DMS153 treated with DMSO at 0.1 percent for 48 hours (cell line): ENCODE measurements at regions not wholly inside any gene's neighbourhood (a gene's known extent, or its start where the extent isn't known, plus 50 kb on each side); places are given as distances from the start of the nearest gene placed in this dataset.

Experiments used
- DNase-seq: peaks from one replicate; lab custom pipeline; 2025; ENCODE audit not compliant: unreplicated experiment; lab: John Stamatoyannopoulos, UW

DNA sequence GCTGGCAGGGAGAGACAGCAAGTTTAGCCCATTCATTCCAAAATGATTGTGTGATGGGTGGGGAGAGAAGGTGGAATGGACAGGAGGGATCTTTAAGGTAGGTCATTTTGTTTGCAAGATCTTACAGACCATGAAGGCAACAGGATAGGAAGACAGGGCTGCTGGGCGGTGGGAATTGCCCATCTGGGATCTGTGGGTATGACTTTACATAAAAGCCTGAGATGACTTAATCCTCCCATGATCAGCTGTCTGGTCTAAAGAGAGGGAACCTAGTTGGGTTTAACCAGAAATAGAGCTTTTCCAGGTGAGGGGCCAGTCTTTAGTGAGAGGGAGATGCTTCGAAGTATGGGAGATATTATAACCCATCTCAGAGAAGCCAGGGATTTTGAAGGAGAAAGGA, 153.7 kb downstream of the KLF6 start:
- DNase-seq: no peak

DNA sequence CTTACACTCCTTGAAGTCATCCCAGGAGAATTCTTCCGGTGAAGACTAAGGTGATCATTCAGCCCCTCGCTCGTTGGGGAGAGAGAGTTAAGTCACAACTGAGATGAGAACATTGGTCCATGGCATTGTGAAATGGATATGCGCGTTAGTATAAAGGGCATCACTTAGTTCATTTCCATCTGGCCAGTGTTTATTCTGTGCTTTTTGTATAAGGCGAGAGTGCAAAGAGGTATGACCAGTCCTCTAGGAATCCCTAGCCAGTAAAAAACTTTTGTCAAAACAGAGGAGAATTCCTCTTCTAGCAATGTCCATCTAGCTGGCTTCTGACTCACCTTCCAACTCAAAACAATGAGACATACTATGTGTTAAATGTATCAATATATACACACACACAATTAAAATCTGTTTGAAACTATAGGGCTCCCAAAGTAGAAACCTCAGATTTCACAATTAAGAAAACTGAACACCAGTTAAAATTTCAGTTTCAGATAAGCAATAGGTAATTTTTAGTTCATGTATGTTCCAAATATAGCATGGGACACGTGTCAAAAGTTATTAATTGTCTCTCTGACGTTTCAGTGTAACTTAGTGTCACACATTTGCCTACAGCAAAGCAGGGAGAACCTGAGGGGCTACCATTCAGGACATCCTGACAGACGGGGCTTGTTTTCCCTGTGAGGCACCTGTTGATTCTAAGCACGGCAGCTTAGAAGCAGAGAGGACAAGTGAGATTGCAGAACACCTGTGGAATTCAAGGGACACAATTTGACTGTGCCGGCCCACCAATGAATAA, 158.9 kb downstream of the KLF6 start:
- DNase-seq: no peak

DNA sequence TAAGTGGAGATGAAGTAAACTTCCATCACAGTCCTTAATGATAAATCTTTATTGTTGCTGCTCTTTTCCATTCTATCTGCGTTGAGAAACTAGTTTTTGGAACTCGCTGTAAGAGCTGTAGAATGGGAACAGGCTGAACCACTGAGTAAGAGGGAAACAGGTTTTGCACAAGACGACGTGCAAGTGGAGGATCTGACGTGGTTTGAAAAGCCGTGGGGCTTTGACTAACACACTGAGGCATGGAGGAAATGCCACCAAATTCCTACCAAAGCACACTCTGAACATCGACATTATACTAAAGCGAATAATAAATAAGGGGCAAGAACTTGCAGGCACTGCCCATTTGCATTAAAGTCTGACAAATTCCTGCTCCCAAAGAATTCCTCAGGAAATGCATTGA, 160.6 kb downstream of the KLF6 start:
- no peak for DNase-seq

- no peak for DNase-seq
Measured at GRCh38 chr10:3623746-3624145, 161.3 kb downstream of the KLF6 start.

GRCh38 chr10:3622845-3623621, 162.0 kb downstream of the KLF6 start:
- no peak for DNase-seq

GRCh38 chr10:3622427-3622826, 162.6 kb downstream of the KLF6 start:
- DNase-seq: no peak

GRCh38 chr10:3620818-3621217, 164.2 kb downstream of the KLF6 start:
- no peak for DNase-seq

- DNase-seq: no peak
Measured at GRCh38 chr10:3619241-3619640, 165.8 kb downstream of the KLF6 start.

DNA sequence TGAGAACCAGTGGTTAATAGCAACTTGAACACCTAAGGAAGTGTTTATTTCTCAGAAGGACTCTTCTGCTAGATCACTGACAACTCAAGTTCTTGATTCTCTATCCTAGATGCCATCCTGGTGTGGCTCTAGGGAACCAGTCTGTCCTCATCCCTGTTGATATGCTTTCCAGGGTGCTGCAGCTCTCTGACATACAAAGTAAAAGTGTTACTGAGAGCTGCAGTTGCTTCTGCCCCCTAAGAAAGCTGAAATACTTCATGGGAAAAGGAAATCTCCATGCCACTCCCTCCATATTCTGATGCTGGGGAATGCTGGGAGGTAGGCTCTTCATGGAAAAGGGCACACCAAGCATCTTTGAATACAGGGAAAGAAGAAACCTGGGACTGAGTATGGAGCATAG, 168.1 kb downstream of the KLF6 start:
- no peak for DNase-seq

GRCh38 chr10:3613318-3613717, 171.7 kb downstream of the KLF6 start:
- DNase-seq: no peak

DNA sequence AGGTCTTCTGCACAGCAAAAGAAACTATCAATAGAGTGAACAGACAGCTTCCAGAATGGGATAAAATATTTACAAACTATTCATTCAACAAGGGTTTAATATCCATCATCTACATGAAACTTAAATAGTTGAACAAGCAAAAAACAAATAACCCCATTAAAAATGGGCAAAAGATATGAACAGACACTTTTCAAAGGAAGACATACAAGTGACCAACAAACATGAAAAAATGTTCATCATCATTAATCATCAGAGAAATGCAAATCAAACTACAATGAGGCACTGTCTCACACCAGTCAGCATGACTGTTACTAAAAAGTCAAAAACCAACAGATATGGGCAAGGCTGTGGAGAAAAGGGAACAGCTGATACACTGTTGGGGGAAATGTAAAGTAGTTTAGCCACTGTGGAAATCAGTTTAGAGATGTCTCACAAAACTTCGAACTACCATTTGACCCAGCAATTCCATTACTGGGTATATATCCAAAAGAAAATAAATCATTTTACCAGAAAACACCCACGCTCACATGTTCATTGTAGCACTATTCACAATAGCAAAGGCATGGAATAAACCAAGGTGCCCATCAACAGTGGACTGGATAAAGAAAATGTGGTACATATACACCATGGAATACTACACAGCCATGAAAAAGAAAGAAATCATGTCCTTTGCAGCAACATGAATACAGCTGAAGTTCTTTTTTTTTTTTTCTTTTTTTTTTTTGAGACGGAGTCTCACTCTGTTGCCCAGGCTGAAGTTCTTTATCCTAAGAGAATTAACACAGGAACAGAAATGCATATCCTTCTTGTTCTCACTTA, 172.6 kb downstream of the KLF6 start:
- no peak for DNase-seq

DNA sequence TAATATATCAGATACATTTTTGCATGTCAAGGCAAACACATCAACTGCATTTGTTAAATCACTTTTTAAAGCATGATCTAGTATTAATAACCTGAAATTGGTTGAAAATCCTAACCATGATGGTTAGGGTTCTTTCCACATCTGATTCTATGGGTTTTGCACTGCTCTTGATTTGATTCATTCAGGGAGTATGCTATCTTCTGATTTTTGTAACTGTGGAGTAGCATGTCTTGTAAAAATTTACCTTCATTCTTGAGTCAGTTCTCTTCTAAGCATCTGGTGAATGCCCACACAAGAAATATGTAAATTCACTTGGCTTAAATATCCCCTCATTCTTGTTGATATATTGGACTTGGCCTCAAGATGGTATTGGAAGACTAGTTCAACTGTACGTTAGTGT, 178.7 kb downstream of the KLF6 start:
- no peak for DNase-seq

DNA sequence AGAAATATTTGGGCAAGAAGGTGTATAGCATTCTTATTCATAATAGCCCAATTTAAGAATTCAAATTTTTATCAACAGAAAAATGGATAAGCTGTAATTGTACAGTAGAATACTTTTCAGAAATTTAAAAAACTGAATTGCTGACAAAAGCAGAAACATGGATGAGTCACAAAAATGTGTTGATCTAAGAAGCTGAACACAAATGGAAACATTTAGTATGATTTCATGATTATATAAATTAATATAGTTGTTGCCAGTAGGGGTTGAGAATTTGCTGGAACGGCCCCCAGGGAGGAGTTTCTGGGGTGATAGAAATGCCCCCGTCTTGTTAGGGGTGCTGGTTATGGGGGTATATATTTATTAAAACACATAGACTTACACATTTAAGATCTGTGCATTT, 179.1 kb downstream of the KLF6 start:
- no peak for DNase-seq

DNA sequence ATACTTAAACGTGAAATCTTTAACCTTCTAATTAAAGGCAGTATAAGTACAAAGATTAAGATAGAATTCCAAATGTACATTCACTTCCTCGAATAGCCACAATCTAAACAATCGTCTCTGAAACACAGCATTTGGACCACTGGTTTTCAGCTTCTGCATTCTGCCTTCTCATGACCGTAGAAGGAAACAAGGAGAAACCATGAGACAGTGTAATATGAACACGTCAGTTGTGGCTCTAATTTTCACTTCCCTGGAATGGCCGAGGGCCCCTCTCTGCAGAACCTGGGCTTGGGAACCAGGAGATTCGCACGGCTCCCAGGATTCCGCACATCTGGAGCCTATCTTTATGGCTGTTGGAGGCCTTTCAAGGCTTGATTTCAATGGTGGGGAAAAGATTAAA, 189.3 kb downstream of the KLF6 start:
- DNase-seq: no peak

GRCh38 chr10:3593611-3594010, 191.4 kb downstream of the KLF6 start:
- no peak for DNase-seq

DNA sequence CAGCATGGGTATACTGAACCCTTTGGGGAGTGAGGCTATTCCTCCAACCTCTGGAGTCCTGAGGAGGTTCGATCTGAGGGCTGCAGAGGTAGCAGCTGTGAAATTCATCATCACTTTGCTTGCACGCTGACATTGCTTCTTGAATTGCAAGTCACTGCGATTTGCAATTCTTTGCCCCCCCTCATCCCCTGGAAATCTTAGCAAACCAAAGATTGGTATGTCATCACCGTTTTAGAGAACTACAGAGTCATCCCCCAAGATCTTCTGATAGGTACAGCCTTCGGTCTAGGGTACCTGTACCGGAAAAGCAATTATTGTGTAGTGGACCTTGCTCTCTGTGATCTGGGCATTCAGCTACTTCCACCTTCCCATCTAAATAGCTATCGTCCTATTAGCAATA, 192.6 kb downstream of the KLF6 start:
- DNase-seq: no peak

GRCh38 chr10:3588816-3589215, 196.2 kb downstream of the KLF6 start:
- no peak for DNase-seq

GRCh38 chr10:3588346-3588745, 196.7 kb downstream of the KLF6 start:
- no peak for DNase-seq

GRCh38 chr10:3584926-3585784, 199.9 kb downstream of the KLF6 start:
- no peak for DNase-seq

DNA sequence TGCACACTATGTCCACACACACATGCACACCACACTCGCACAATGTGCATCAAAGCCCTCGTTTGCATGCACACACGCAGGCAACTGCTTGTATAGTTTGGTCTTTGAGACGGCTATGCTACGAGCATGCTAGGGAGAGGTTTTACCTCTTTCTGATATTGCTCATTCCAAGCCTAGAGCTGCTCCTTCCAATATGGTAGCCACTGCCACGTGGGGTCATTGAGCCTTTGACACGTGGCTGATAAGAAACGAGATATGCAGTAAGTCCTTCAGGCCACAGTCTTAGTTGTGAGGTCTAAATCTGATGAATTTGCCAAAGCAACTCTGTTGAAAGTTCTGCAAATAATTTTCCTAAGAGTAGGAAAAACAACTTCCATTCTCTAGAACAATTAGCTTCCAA, 204.4 kb downstream of the KLF6 start:
- DNase-seq: no peak

- no peak for DNase-seq
Measured at GRCh38 chr10:3579845-3580244, 205.2 kb downstream of the KLF6 start.
